Tibial nerve (tissue), 4 donors: ENCODE measurements at regions not wholly inside any gene's neighbourhood (a gene's known extent, or its start where the extent isn't known, plus 50 kb on each side); places are given as distances from the start of the nearest gene placed in this dataset.

ENCODE experiments used
- DNase-seq, 2 donors: peaks; one replicate each; pipeline ENCODE4 v3.0.0-alpha.2; 2019; ENCODE audit warnings: low spot score in 2 of 2
- H3K27ac ChIP-seq, 4 donors: fragments of 200-600 bp; sonication (generic) in 3 of 4; one replicate each; pipeline ENCODE4 v1.5.1; 2017 to 2019; ENCODE audit warnings: mild to moderate bottlenecking in 1 of 4
- H3K27me3 ChIP-seq, 2 donors: fragments of 200-600 bp; sonication (generic) in 1 of 2; one replicate each; pipeline versions ENCODE4 v1.5.1 to v1.6.0; 2017 to 2019
- H3K36me3 ChIP-seq, 3 donors: fragments of 200-600 bp; sonication (generic); one replicate each; pipeline ENCODE4 v1.5.1; 2018 to 2019
- H3K4me1 ChIP-seq, 4 donors: fragments of 200-600 bp; sonication (generic) in 3 of 4; one replicate each; pipeline ENCODE4 v1.5.1; 2017 to 2019
- H3K4me3 ChIP-seq, 4 donors: fragments of 200-600 bp; sonication (generic) in 3 of 4; one replicate each; pipeline ENCODE4 v1.5.1; 2017 to 2019; ENCODE audit warnings: mild to moderate bottlenecking in 1 of 4, moderate library complexity in 1 of 4
- H3K9me3 ChIP-seq, 4 donors: fragments of 200-600 bp; sonication (generic) in 3 of 4; one replicate each; pipeline ENCODE4 v1.5.1; 2017 to 2019
- EP300 ChIP-seq, 2 donors: sonication (generic); formaldehyde crosslinking; IDR thresholded peaks; one replicate each; pipeline ENCODE4 v1.6.1; 2017; ENCODE audit warnings: antibody characterized with exemption in 2 of 2, mild to moderate bottlenecking in 1 of 2
- POLR2A ChIP-seq, 2 donors: fragments of 450-650 bp; IDR thresholded peaks; one replicate each; pipeline ENCODE4 v1.6.1; 2017; ENCODE audit warnings: antibody characterized with exemption in 2 of 2, mild to moderate bottlenecking in 2 of 2, moderate library complexity in 2 of 2
- WGBS, 2 donors: methylation state at CpG; one replicate each; pipeline ENCODE4 v1.1.5; 2018; 5-methylcytosine and 5-hydroxymethylcytosine counted together
- TF ChIP-seq, protein P1 (sequence below), 5 experiments: fragments of 200-600 bp in 3 of 5; fragments of 450-650 bp in 2 of 5; sonication (generic) in 3 of 5; IDR thresholded peaks; one replicate each; pipeline ENCODE4 v1.5.1; 2016 to 2019; ENCODE audit warnings: antibody characterized with exemption in 5 of 5, mild to moderate bottlenecking in 3 of 5, moderate library complexity in 2 of 5

GRCh38 chr1:187619175-187619574, 790.4 kb downstream of the PLA2G4A start:
- Histone ChIP-seq H3K9me3 (peaks cover 0 to 18% (median 0%) of the 10 kb centered on the region in 4 donors), H3K4me1 (no peaks in the 10 kb centered on the region), H3K4me3 (no peak overlapping the region), H3K27me3 (no peaks in the 10 kb centered on the region), H3K27ac (no peak overlapping the region), H3K36me3 (no peaks in the 10 kb centered on the region)
- DNase-seq = no peak
- TF ChIP-seq, protein P1, sequence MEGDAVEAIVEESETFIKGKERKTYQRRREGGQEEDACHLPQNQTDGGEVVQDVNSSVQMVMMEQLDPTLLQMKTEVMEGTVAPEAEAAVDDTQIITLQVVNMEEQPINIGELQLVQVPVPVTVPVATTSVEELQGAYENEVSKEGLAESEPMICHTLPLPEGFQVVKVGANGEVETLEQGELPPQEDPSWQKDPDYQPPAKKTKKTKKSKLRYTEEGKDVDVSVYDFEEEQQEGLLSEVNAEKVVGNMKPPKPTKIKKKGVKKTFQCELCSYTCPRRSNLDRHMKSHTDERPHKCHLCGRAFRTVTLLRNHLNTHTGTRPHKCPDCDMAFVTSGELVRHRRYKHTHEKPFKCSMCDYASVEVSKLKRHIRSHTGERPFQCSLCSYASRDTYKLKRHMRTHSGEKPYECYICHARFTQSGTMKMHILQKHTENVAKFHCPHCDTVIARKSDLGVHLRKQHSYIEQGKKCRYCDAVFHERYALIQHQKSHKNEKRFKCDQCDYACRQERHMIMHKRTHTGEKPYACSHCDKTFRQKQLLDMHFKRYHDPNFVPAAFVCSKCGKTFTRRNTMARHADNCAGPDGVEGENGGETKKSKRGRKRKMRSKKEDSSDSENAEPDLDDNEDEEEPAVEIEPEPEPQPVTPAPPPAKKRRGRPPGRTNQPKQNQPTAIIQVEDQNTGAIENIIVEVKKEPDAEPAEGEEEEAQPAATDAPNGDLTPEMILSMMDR (IDR thresholded peaks at IDR 0.05) = no peak
- TF ChIP-seq EP300 (IDR thresholded peaks at IDR 0.05) (no peak), POLR2A (IDR thresholded peaks at IDR 0.05) (no peak)

DNA sequence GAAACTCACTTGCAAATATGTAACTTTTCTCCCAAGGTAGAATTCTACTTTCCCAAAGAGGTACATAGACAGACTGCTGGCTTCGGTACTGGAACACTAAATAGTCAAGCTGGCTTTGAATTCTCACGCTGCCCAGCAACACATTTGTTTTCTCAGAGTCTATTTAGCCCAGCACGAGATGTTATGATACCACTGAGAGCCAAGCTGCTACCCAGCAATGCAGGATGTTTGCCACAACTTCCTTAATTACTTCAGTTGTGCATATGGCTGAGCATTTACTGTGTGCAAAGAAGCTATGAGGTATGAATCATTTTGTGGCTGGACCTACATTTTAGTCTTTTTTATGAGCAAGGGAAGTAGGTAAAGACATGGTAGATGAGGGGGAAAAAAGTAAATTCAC, 793.2 kb downstream of the PLA2G4A start:
- no peak for TF ChIP-seq EP300 (IDR thresholded peaks at IDR 0.05)
- TF ChIP-seq, protein P1 (IDR thresholded peaks at IDR 0.05) = no peak
- no peak for TF ChIP-seq POLR2A (IDR thresholded peaks at IDR 0.05)
- no peak overlapping the region for H3K27ac ChIP-seq
- no peaks in the 10 kb centered on the region for H3K36me3 ChIP-seq
- DNase-seq = no peak
- H3K4me3 ChIP-seq = no peak overlapping the region
- H3K9me3 ChIP-seq = no peaks in the 10 kb centered on the region
- 72% methylated on average over 3 of the region's 3 CpGs for WGBS, 2 donors
- H3K27me3 ChIP-seq = no peaks in the 10 kb centered on the region
- H3K4me1 ChIP-seq = no peaks in the 10 kb centered on the region

GRCh38 chr1:187622545-187622944, 793.8 kb downstream of the PLA2G4A start:
- H3K9me3 ChIP-seq = no peaks in the 10 kb centered on the region
- WGBS, 2 donors = 53 to 59% methylated on average over 1 of the region's 1 CpG
- no peaks in the 10 kb centered on the region for H3K27me3 ChIP-seq
- H3K27ac ChIP-seq = no peak overlapping the region
- H3K4me1 ChIP-seq = no peaks in the 10 kb centered on the region
- no peaks in the 10 kb centered on the region for H3K36me3 ChIP-seq
- TF ChIP-seq, protein P1 (IDR thresholded peaks at IDR 0.05) = no peak
- TF ChIP-seq EP300 (IDR thresholded peaks at IDR 0.05) (no peak), POLR2A (IDR thresholded peaks at IDR 0.05) (no peak)
- no peak overlapping the region for H3K4me3 ChIP-seq
- DNase-seq = no peak

GRCh38 chr1:187624812-187625545, 796.2 kb downstream of the PLA2G4A start:
- Histone ChIP-seq H3K27ac (no peak overlapping the region), H3K27me3 (no peaks in the 10 kb centered on the region), H3K9me3 (no peaks in the 10 kb centered on the region), H3K36me3 (no peaks in the 10 kb centered on the region), H3K4me3 (no peak overlapping the region), H3K4me1 (no peaks in the 10 kb centered on the region)
- TF ChIP-seq EP300 (IDR thresholded peaks at IDR 0.05) (no peak), POLR2A (IDR thresholded peaks at IDR 0.05) (no peak)
- TF ChIP-seq, protein P1 (IDR thresholded peaks at IDR 0.05) = no peak
- no peak for DNase-seq
- 81% methylated on average over 2 of the region's 2 CpGs for WGBS, 2 donors

- no peak for DNase-seq
- Histone ChIP-seq H3K27me3 (no peaks in the 10 kb centered on the region), H3K27ac (no peak overlapping the region), H3K36me3 (no peaks in the 10 kb centered on the region), H3K4me3 (no peak overlapping the region), H3K4me1 (no peaks in the 10 kb centered on the region), H3K9me3 (peaks cover 0 to 6% (median 0%) of the 10 kb centered on the region in 4 donors)
- 56 to 58% methylated on average over 5 of the region's 5 CpGs for WGBS, 2 donors
- TF ChIP-seq, protein P1 (IDR thresholded peaks at IDR 0.05) = no peak
- TF ChIP-seq POLR2A (IDR thresholded peaks at IDR 0.05) (no peak), EP300 (IDR thresholded peaks at IDR 0.05) (no peak)
These were observed 797.3 kb downstream of the PLA2G4A start for GRCh38 chr1:187626056-187626455.
